HEK293 (cell line): ENCODE measurements at regions not wholly inside any gene's neighbourhood (a gene's known extent, or its start where the extent isn't known, plus 50 kb on each side); places are given as distances from the start of the nearest gene placed in this dataset.

Experiments used
- CTCF ChIP-seq: fragments of 450-650 bp; formaldehyde crosslinking; IDR thresholded peaks from 2 replicates; pipeline ENCODE4 v1.5.1; 2016; ENCODE audit warnings: missing biosample characterization, missing genetic modification characterization
- REPIN1 ChIP-seq: fragments of 450-650 bp; formaldehyde crosslinking; IDR thresholded peaks from 2 replicates; pipeline ENCODE4 v1.5.1; 2017; ENCODE audit warnings: missing biosample characterization, missing genetic modification characterization, low read depth
- REST ChIP-seq: fragments of 450-650 bp; formaldehyde crosslinking; IDR thresholded peaks from 2 replicates; pipeline ENCODE4 v1.5.1; 2016; ENCODE audit warnings: missing biosample characterization, missing genetic modification characterization
- ZBTB26 ChIP-seq: fragments of 450-650 bp; formaldehyde crosslinking; optimal IDR thresholded peaks from 2 replicates; pipeline ENCODE3; 2016; ENCODE audit warnings: missing biosample characterization, mild to moderate bottlenecking, missing genetic modification characterization
- ZNF645 ChIP-seq: fragments of 450-650 bp; formaldehyde crosslinking; IDR thresholded peaks from 2 replicates; pipeline ENCODE4; 2016; ENCODE audit warnings: missing biosample characterization, missing genetic modification characterization
- ZNF654 ChIP-seq: fragments of 450-650 bp; formaldehyde crosslinking; IDR thresholded peaks from 2 replicates; pipeline ENCODE4 v1.5.1; 2016; ENCODE audit warnings: low read depth, missing biosample characterization, missing genetic modification characterization

GRCh38 chr4:111695677-111696076 lies 449.6 kb upstream of the FAM241A start:
- TF ChIP-seq REPIN1 (tag by site-specific recombination) = no peak
- TF ChIP-seq ZBTB26 (tag by site-specific recombination) = no peak
- no peak for TF ChIP-seq CTCF (tag by site-specific recombination)
- no peak for TF ChIP-seq ZNF654
- no peak for TF ChIP-seq REST (tag by site-specific recombination)
- no peak for TF ChIP-seq ZNF645 (tag by site-specific recombination)
